ENCODE measurements at regions not wholly inside any gene's neighbourhood (a gene's known extent, or its start where the extent isn't known, plus 50 kb on each side); places are given as distances from the start of the nearest gene placed in this dataset.
"Not testable (repeated sequence)": the region's sequence is repeated elsewhere in the genome, so short reads cannot be mapped to it uniquely, and the experiment has no call there.

- H3K36me3 ChIP-seq (ENCODE audit: insufficient read depth, low read length): no peaks in the 10 kb centered on the region
- H3K27me3 ChIP-seq (ENCODE audit: insufficient read depth, low read length): peaks cover 11% of the 10 kb centered on the region; the same call in 1 of the 2 replicates
- no peak overlapping the region for H3K27ac ChIP-seq (ENCODE audit: low read depth, low read length)
- no peaks in the 10 kb centered on the region for H3K4me1 ChIP-seq (ENCODE audit: control insufficient read depth, insufficient read depth, low read length, unreplicated experiment)
- no peak overlapping the region for H2AFZ ChIP-seq (ENCODE audit: low read length, unreplicated experiment)
- no peaks in the 10 kb centered on the region for H3K79me2 ChIP-seq (ENCODE audit: control insufficient read depth, insufficient read depth, low read length, unreplicated experiment)
- no peak overlapping the region for H3K4me3 ChIP-seq (ENCODE audit: low read depth, low read length)
These were observed 308.1 kb upstream of the GATB start for GRCh38 chr4:152068866-152069265.

- Histone ChIP-seq H3K36me3 (ENCODE audit: insufficient read depth, low read length) (no peaks in the 10 kb centered on the region), H3K27me3 (ENCODE audit: insufficient read depth, low read length) (peaks cover 11% of the 10 kb centered on the region; the same call in 1 of the 2 replicates), H2AFZ (ENCODE audit: low read length, unreplicated experiment) (no peak overlapping the region), H3K4me3 (ENCODE audit: low read depth, low read length) (no peak overlapping the region), H3K79me2 (ENCODE audit: control insufficient read depth, insufficient read depth, low read length, unreplicated experiment) (no peaks in the 10 kb centered on the region), H3K4me1 (ENCODE audit: control insufficient read depth, insufficient read depth, low read length, unreplicated experiment) (no peaks in the 10 kb centered on the region), H3K27ac (ENCODE audit: low read depth, low read length) (no peak overlapping the region)
These were observed 304.7 kb upstream of the GATB start for GRCh38 chr4:152065545-152065944.

GRCh38 chr4:152064753-152065152 is 303.9 kb upstream of the GATB start:
- no peak overlapping the region for H3K27ac ChIP-seq (ENCODE audit: low read depth, low read length)
- H2AFZ ChIP-seq (ENCODE audit: low read length, unreplicated experiment): no peak overlapping the region

GRCh38 chr4:152064282-152064681 is 303.5 kb upstream of the GATB start:
- no peak overlapping the region for H2AFZ ChIP-seq (ENCODE audit: low read length, unreplicated experiment)
- H3K36me3 ChIP-seq (ENCODE audit: insufficient read depth, low read length): no peaks in the 10 kb centered on the region
- H3K4me1 ChIP-seq (ENCODE audit: control insufficient read depth, insufficient read depth, low read length, unreplicated experiment): no peaks in the 10 kb centered on the region
- peaks cover 11% of the 10 kb centered on the region; the same call in 1 of the 2 replicates for H3K27me3 ChIP-seq (ENCODE audit: insufficient read depth, low read length)
- no peaks in the 10 kb centered on the region for H3K79me2 ChIP-seq (ENCODE audit: control insufficient read depth, insufficient read depth, low read length, unreplicated experiment)
- H3K27ac ChIP-seq (ENCODE audit: low read depth, low read length): no peak overlapping the region
- H3K4me3 ChIP-seq (ENCODE audit: low read depth, low read length): no peak overlapping the region

More at GRCh38 chr4:152064753-152065152, 303.9 kb upstream of the GATB start:
- Histone ChIP-seq H3K4me3 (ENCODE audit: low read depth, low read length) (no peak overlapping the region), H3K4me1 (ENCODE audit: control insufficient read depth, insufficient read depth, low read length, unreplicated experiment) (no peaks in the 10 kb centered on the region), H3K79me2 (ENCODE audit: control insufficient read depth, insufficient read depth, low read length, unreplicated experiment) (no peaks in the 10 kb centered on the region), H3K27me3 (ENCODE audit: insufficient read depth, low read length) (peaks cover 11% of the 10 kb centered on the region; the same call in 1 of the 2 replicates), H3K36me3 (ENCODE audit: insufficient read depth, low read length) (no peaks in the 10 kb centered on the region)

GRCh38 chr4:152063621-152064240 is 302.9 kb upstream of the GATB start:
- no peak overlapping the region for H2AFZ ChIP-seq (ENCODE audit: low read length, unreplicated experiment)
- no peak overlapping the region for H3K4me3 ChIP-seq (ENCODE audit: low read depth, low read length)
- H3K79me2 ChIP-seq (ENCODE audit: control insufficient read depth, insufficient read depth, low read length, unreplicated experiment): no peaks in the 10 kb centered on the region
- H3K27ac ChIP-seq (ENCODE audit: low read depth, low read length): no peak overlapping the region
- H3K4me1 ChIP-seq (ENCODE audit: control insufficient read depth, insufficient read depth, low read length, unreplicated experiment): no peaks in the 10 kb centered on the region
- peaks cover 11% of the 10 kb centered on the region; the same call in 1 of the 2 replicates for H3K27me3 ChIP-seq (ENCODE audit: insufficient read depth, low read length)
- H3K36me3 ChIP-seq (ENCODE audit: insufficient read depth, low read length): no peaks in the 10 kb centered on the region

GRCh38 chr4:152062936-152063620 is 302.3 kb upstream of the GATB start:
- H3K4me1 ChIP-seq (ENCODE audit: control insufficient read depth, insufficient read depth, low read length, unreplicated experiment): no peaks in the 10 kb centered on the region
- H3K79me2 ChIP-seq (ENCODE audit: control insufficient read depth, insufficient read depth, low read length, unreplicated experiment): no peaks in the 10 kb centered on the region
- H3K27me3 ChIP-seq (ENCODE audit: insufficient read depth, low read length): peaks cover 11% of the 10 kb centered on the region; the same call in 1 of the 2 replicates
- no peak overlapping the region for H3K27ac ChIP-seq (ENCODE audit: low read depth, low read length)
- no peaks in the 10 kb centered on the region for H3K36me3 ChIP-seq (ENCODE audit: insufficient read depth, low read length)
- H2AFZ ChIP-seq (ENCODE audit: low read length, unreplicated experiment): no peak overlapping the region
- H3K4me3 ChIP-seq (ENCODE audit: low read depth, low read length): no peak overlapping the region

GRCh38 chr4:152054731-152055130 is 293.9 kb upstream of the GATB start:
- Histone ChIP-seq H3K36me3 (ENCODE audit: insufficient read depth, low read length) (no peaks in the 10 kb centered on the region), H2AFZ (ENCODE audit: low read length, unreplicated experiment) (no peak overlapping the region), H3K4me1 (ENCODE audit: control insufficient read depth, insufficient read depth, low read length, unreplicated experiment) (no peaks in the 10 kb centered on the region), H3K27ac (ENCODE audit: low read depth, low read length) (no peak overlapping the region), H3K79me2 (ENCODE audit: control insufficient read depth, insufficient read depth, low read length, unreplicated experiment) (no peaks in the 10 kb centered on the region), H3K4me3 (ENCODE audit: low read depth, low read length) (no peak overlapping the region), H3K27me3 (ENCODE audit: insufficient read depth, low read length) (0 out of 2 replicates have a peak, but pooled peaks cover 7% of the 10 kb centered on the region)

- Histone ChIP-seq H3K27ac (ENCODE audit: low read depth, low read length) (no peak overlapping the region), H3K4me3 (ENCODE audit: low read depth, low read length) (no peak overlapping the region), H3K79me2 (ENCODE audit: control insufficient read depth, insufficient read depth, low read length, unreplicated experiment) (no peaks in the 10 kb centered on the region), H3K27me3 (ENCODE audit: insufficient read depth, low read length) (peaks cover 19% of the 10 kb centered on the region), H2AFZ (ENCODE audit: low read length, unreplicated experiment) (no peak overlapping the region), H3K36me3 (ENCODE audit: insufficient read depth, low read length) (no peaks in the 10 kb centered on the region), H3K4me1 (ENCODE audit: control insufficient read depth, insufficient read depth, low read length, unreplicated experiment) (no peaks in the 10 kb centered on the region)
These were observed 291.7 kb upstream of the GATB start for GRCh38 chr4:152052451-152053057.

- H3K4me1 ChIP-seq (ENCODE audit: control insufficient read depth, insufficient read depth, low read length, unreplicated experiment); H3K79me2 ChIP-seq (ENCODE audit: control insufficient read depth, insufficient read depth, low read length, unreplicated experiment); H3K4me3 ChIP-seq (ENCODE audit: low read depth, low read length); H2AFZ ChIP-seq (ENCODE audit: low read length, unreplicated experiment); H3K36me3 ChIP-seq (ENCODE audit: insufficient read depth, low read length); H3K27ac ChIP-seq (ENCODE audit: low read depth, low read length): not testable (repeated sequence)
- peaks cover 30% of the 10 kb centered on the region for H3K27me3 ChIP-seq (ENCODE audit: insufficient read depth, low read length)
These were observed 290.5 kb upstream of the GATB start for GRCh38 chr4:152051332-152051731.

GRCh38 chr4:152050106-152050505 is 289.3 kb upstream of the GATB start:
- Histone ChIP-seq H2AFZ (ENCODE audit: low read length, unreplicated experiment) (no peak overlapping the region), H3K27ac (ENCODE audit: low read depth, low read length) (no peak overlapping the region), H3K36me3 (ENCODE audit: insufficient read depth, low read length) (no peaks in the 10 kb centered on the region), H3K4me3 (ENCODE audit: low read depth, low read length) (no peak overlapping the region), H3K79me2 (ENCODE audit: control insufficient read depth, insufficient read depth, low read length, unreplicated experiment) (no peaks in the 10 kb centered on the region), H3K27me3 (ENCODE audit: insufficient read depth, low read length) (peaks cover 42% of the 10 kb centered on the region), H3K4me1 (ENCODE audit: control insufficient read depth, insufficient read depth, low read length, unreplicated experiment) (no peaks in the 10 kb centered on the region)

- no peak overlapping the region for H2AFZ ChIP-seq (ENCODE audit: low read length, unreplicated experiment)
- no peaks in the 10 kb centered on the region for H3K79me2 ChIP-seq (ENCODE audit: control insufficient read depth, insufficient read depth, low read length, unreplicated experiment)
- no peak overlapping the region for H3K4me3 ChIP-seq (ENCODE audit: low read depth, low read length)
- H3K36me3 ChIP-seq (ENCODE audit: insufficient read depth, low read length): no peaks in the 10 kb centered on the region
- H3K4me1 ChIP-seq (ENCODE audit: control insufficient read depth, insufficient read depth, low read length, unreplicated experiment): no peaks in the 10 kb centered on the region
- peaks cover 64% of the 10 kb centered on the region for H3K27me3 ChIP-seq (ENCODE audit: insufficient read depth, low read length)
- H3K27ac ChIP-seq (ENCODE audit: low read depth, low read length): no peak overlapping the region
These were observed 286.6 kb upstream of the GATB start for GRCh38 chr4:152047451-152047850.
